ENCODE measurements at regions not wholly inside any gene's neighbourhood (a gene's known extent, or its start where the extent isn't known, plus 50 kb on each side); places are given as distances from the start of the nearest gene placed in this dataset.

DNA sequence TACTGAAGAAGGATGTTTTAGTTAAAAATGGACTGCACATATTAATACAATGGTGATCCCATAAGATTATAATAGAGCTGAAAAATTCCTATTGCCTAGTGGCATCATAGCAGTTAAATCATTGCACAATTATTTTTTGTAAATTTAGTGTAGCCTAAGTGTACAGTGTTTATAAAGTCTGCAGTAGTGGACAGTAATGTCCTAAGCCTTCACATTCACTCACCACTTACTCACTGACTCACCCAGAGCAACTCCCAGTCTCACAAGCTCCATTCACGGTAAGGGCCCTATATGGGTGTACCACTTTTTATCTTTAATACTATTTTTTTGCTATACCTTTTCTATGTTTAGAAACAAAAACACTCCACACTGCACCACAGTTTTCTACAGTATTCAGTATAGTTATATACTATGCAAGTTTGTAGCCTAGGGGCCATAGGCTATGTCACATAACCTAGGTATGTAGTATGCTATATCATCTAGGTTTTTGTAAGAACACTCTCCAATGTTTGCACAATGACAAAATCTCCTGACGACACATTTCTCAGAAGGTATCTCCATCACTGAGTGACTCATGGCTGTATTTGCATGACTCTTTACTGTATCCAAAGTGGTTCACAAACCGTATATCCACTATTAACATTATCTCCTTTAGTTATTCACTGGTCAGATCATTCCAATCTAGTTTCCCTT, 536.0 kb downstream of the KLF12 start:
- Histone ChIP-seq H3K36me3 (ENCODE audit: insufficient read depth, low read length) (no peaks in the 10 kb centered on the region), H3K9me2 (ENCODE audit: insufficient read depth, low read length) (no peaks in the 10 kb centered on the region), H3K9ac (ENCODE audit: low read length) (no peak overlapping the region), H3K79me2 (replicated peaks; ENCODE audit: insufficient read depth, low read length) (no peaks in the 10 kb centered on the region), H3F3A (ENCODE audit: insufficient read depth, low read length, poor library complexity, severe bottlenecking) (no peaks in the 10 kb centered on the region), H2AFZ (ENCODE audit: low read depth, low read length) (no peak overlapping the region), H3K27ac (ENCODE audit: low read length) (no peak overlapping the region), H3K4me2 (ENCODE audit: low read length) (no peak overlapping the region), H3K9me3 (ENCODE audit: low read length) (no peaks in the 10 kb centered on the region), H4K20me1 (ENCODE audit: insufficient read depth) (no peaks in the 10 kb centered on the region), H3K27me3 (ENCODE audit: insufficient read depth, low read depth, low read length) (no peaks in the 10 kb centered on the region), H3K4me3 (ENCODE audit: low read length) (no peak overlapping the region)
- TF ChIP-seq EP300 (conservative IDR thresholded peaks at IDR 0.05; ENCODE audit: poor library complexity, severe bottlenecking) (no peak), POLR2AphosphoS5 (IDR thresholded peaks at IDR 0.05) (no peak), MXI1 (conservative IDR thresholded peaks at IDR 0.05; ENCODE audit: poor library complexity, severe bottlenecking) (no peak), RAD21 (conservative IDR thresholded peaks at IDR 0.05) (no peak), CTCF (IDR thresholded peaks at IDR 0.05; ENCODE audit: poor library complexity, severe bottlenecking) (no peak), SMC3 (conservative IDR thresholded peaks at IDR 0.05; ENCODE audit: poor library complexity) (no peak), REST (IDR thresholded peaks at IDR 0.05; ENCODE audit: borderline replicate concordance) (no peak), EZH2 (IDR thresholded peaks at IDR 0.05; ENCODE audit: borderline replicate concordance, insufficient read depth, low read length, poor library complexity, severe bottlenecking) (no peak)

DNA sequence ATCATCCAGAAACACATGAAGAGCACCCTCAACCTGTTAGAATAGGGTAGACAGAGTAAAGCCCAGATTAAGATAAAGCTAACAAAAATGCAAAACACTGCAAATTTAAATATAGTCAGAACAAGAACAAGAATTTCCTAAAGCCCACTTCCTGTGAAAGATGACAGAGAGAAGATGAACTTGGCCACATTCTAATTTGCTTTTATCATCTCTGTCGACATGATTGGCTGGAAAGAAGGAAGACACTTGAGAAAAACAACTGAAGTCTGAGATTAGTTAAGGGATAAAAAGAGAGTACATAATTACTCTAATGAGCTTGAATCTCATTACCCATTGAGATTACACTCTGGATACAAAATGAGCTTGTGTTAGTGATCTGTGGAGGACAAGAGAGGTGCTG, 537.6 kb downstream of the KLF5 start:
- H3K9me3 ChIP-seq (ENCODE audit: low read length) = no peaks in the 10 kb centered on the region
- H3K27ac ChIP-seq (ENCODE audit: low read length) = no peak overlapping the region
- no peak overlapping the region for H2AFZ ChIP-seq (ENCODE audit: low read depth, low read length)

More for the DNA sequence above, 537.6 kb downstream of the KLF5 start:
- Histone ChIP-seq H3F3A (ENCODE audit: insufficient read depth, low read length, poor library complexity, severe bottlenecking) (no peaks in the 10 kb centered on the region), H3K9ac (ENCODE audit: low read length) (no peak overlapping the region), H3K36me3 (ENCODE audit: insufficient read depth, low read length) (no peaks in the 10 kb centered on the region), H3K79me2 (replicated peaks; ENCODE audit: insufficient read depth, low read length) (no peaks in the 10 kb centered on the region), H3K4me3 (ENCODE audit: low read length) (no peak overlapping the region), H3K27me3 (ENCODE audit: insufficient read depth, low read depth, low read length) (no peaks in the 10 kb centered on the region), H4K20me1 (ENCODE audit: insufficient read depth) (no peaks in the 10 kb centered on the region), H3K4me2 (ENCODE audit: low read length) (no peak overlapping the region), H3K9me2 (ENCODE audit: insufficient read depth, low read length) (no peaks in the 10 kb centered on the region)
- TF ChIP-seq CTCF (IDR thresholded peaks at IDR 0.05; ENCODE audit: poor library complexity, severe bottlenecking) (no peak), EZH2 (IDR thresholded peaks at IDR 0.05; ENCODE audit: borderline replicate concordance, insufficient read depth, low read length, poor library complexity, severe bottlenecking) (no peak), REST (IDR thresholded peaks at IDR 0.05; ENCODE audit: borderline replicate concordance) (no peak), MXI1 (conservative IDR thresholded peaks at IDR 0.05; ENCODE audit: poor library complexity, severe bottlenecking) (no peak), TAF1 (IDR thresholded peaks at IDR 0.05; ENCODE audit: low read depth) (no peak), RAD21 (conservative IDR thresholded peaks at IDR 0.05) (no peak), EP300 (conservative IDR thresholded peaks at IDR 0.05; ENCODE audit: poor library complexity, severe bottlenecking) (no peak), POLR2AphosphoS5 (IDR thresholded peaks at IDR 0.05) (no peak), SMC3 (conservative IDR thresholded peaks at IDR 0.05; ENCODE audit: poor library complexity) (no peak)

Measured in neural cell (in vitro differentiated cells).